ENCODE measurements at regions not wholly inside any gene's neighbourhood (a gene's known extent, or its start where the extent isn't known, plus 50 kb on each side); places are given as distances from the start of the nearest gene placed in this dataset.

- TF ChIP-seq POLR2A (IDR thresholded peaks at IDR 0.05) (peak; percentile 38), CTCF (IDR thresholded peaks at IDR 0.05) (no peak)
These were observed 139.1 kb downstream of the IRS1 start for GRCh38 chr2:226660526-226660925.
